MM.1S (cell line): ENCODE measurements at regions not wholly inside any gene's neighbourhood (a gene's known extent, or its start where the extent isn't known, plus 50 kb on each side); places are given as distances from the start of the nearest gene placed in this dataset.
"Not testable (repeated sequence)": the region's sequence is repeated elsewhere in the genome, so short reads cannot be mapped to it uniquely, and the experiment has no call there.

Source experiments
- DNase-seq: peaks from one replicate; pipeline ENCODE4 v3.0.0-alpha.2; 2015
- H2AFZ ChIP-seq: fragments of 300-600 bp; sonication (generic); 2 replicates; pipeline ENCODE4 v1.6.0; 2016; ENCODE audit warnings: antibody characterized with exemption, low read length
- H3F3A ChIP-seq: fragments of 300-600 bp; sonication (generic); 2 replicates; pipeline ENCODE4 v1.6.1; 2016; ENCODE audit warnings: mild to moderate bottlenecking, antibody characterized with exemption, low read length, moderate library complexity, mixed read lengths; ENCODE audit not compliant: insufficient read depth
- H3K27ac ChIP-seq: fragments of 300-600 bp; sonication (generic); 2 replicates; pipeline ENCODE4 v1.5.1; 2016; ENCODE audit warnings: mild to moderate bottlenecking, low read length
- H3K27me3 ChIP-seq: fragments of 300-600 bp; sonication (generic); replicated peaks from 2 replicates; pipeline ENCODE4 v1.6.0; 2016; ENCODE audit warnings: low read length; ENCODE audit not compliant: insufficient read depth
- H3K36me3 ChIP-seq: fragments of 300-600 bp; sonication (generic); replicated peaks from 2 replicates; pipeline ENCODE4 v1.6.1; 2016; ENCODE audit warnings: mild to moderate bottlenecking, low read length, mixed read lengths; ENCODE audit not compliant: insufficient read depth
- H3K4me1 ChIP-seq: fragments of 300-600 bp; sonication (generic); 2 replicates; pipeline ENCODE4 v1.6.1; 2016; ENCODE audit warnings: low read length, mixed read lengths
- H3K4me2 ChIP-seq: fragments of 300-600 bp; sonication (generic); 2 replicates; pipeline ENCODE4 v1.6.0; 2016; ENCODE audit warnings: low read depth, low read length
- H3K4me3 ChIP-seq: fragments of 300-600 bp; sonication (generic); 2 replicates; pipeline ENCODE4 v1.5.1; 2016; ENCODE audit warnings: low read length, mixed read lengths
- H3K79me2 ChIP-seq: fragments of 300-600 bp; sonication (generic); 2 replicates; pipeline ENCODE4 v1.6.1; 2016; ENCODE audit warnings: mixed run types, low read length, mixed read lengths
- H3K9ac ChIP-seq: fragments of 300-600 bp; sonication (generic); 2 replicates; pipeline ENCODE4 v1.6.1; 2016; ENCODE audit warnings: low read length, mixed read lengths
- H3K9me2 ChIP-seq: fragments of 300-600 bp; sonication (generic); replicated peaks from 2 replicates; pipeline ENCODE4 v1.6.1; 2016; ENCODE audit warnings: mild to moderate bottlenecking, low read length, mixed read lengths; ENCODE audit not compliant: insufficient read depth
- H3K9me3 ChIP-seq: fragments of 300-600 bp; sonication (generic); replicated peaks from 2 replicates; pipeline ENCODE4 v1.6.1; 2016; ENCODE audit warnings: mild to moderate bottlenecking, low read length, mixed read lengths; ENCODE audit not compliant: insufficient read depth
- H4K20me1 ChIP-seq: fragments of 300-600 bp; sonication (generic); 2 replicates; pipeline ENCODE4 v1.6.1; 2016; ENCODE audit warnings: mild to moderate bottlenecking, low read length, moderate library complexity, mixed read lengths; ENCODE audit not compliant: insufficient read depth

- not testable (repeated sequence) for H3K9ac ChIP-seq, H4K20me1 ChIP-seq, H3K4me1 ChIP-seq, H3K36me3 ChIP-seq, H3K79me2 ChIP-seq, H3K9me3 ChIP-seq, H3K27me3 ChIP-seq, DNase-seq, H3K27ac ChIP-seq, H3K9me2 ChIP-seq, H2AFZ ChIP-seq, H3K4me2 ChIP-seq, H3F3A ChIP-seq, H3K4me3 ChIP-seq
Measured at GRCh38 chr2:242111954-242112353, 242.4 kb downstream of the RTP5 start.

GRCh38 chr2:242113492-242113891 lies 244.0 kb downstream of the RTP5 start:
- not testable (repeated sequence) for H3K9ac ChIP-seq, H3K4me1 ChIP-seq, H3K27ac ChIP-seq, H3K4me3 ChIP-seq, DNase-seq, H3K36me3 ChIP-seq, H3K9me2 ChIP-seq, H3F3A ChIP-seq, H4K20me1 ChIP-seq, H3K27me3 ChIP-seq, H3K79me2 ChIP-seq, H3K9me3 ChIP-seq, H3K4me2 ChIP-seq, H2AFZ ChIP-seq

DNA sequence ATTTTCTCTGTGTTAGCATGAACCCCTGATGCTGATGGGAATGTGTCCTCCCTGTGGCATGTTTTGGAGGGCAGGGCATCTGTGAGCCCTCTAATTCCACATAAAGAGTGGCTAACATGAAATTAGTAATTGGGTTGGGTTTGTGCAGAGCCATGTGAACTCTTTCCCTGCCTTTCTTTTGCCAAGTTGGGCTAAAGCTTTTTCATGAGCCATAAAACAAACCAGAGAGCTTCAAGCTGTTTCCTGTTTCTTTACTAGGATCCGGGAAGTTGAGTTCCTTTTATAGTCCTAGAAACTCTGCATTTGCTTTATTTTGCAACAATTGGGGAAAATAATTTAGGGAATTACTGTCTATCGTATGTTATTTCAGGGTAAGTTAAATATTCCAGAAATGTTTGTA lies 247.1 kb downstream of the RTP5 start:
- H3F3A ChIP-seq, H2AFZ ChIP-seq, H3K9ac ChIP-seq, H3K27me3 ChIP-seq, H3K4me2 ChIP-seq, H3K36me3 ChIP-seq, H3K4me3 ChIP-seq, H3K4me1 ChIP-seq, H3K9me2 ChIP-seq, H3K9me3 ChIP-seq, H3K27ac ChIP-seq, DNase-seq, H4K20me1 ChIP-seq, H3K79me2 ChIP-seq: not testable (repeated sequence)

DNA sequence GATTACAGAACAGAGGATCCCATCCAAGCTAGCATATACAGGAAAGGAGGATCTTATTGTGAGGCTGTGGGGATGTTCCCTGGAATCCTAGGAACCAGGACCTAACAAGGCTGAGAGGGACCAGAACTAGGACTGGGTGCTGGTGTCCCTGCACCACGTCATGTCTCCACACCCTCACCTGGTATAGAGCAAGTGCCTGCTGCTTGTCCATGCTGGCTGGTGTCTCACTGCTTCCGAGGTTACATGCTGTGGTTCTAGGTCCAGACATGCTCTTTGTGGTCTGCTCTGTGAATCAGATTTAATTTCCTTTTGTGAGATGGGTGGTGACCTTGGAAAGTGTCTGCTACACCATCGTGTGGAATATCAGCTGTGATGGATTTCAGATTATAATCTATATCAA lies 247.8 kb downstream of the RTP5 start:
- not testable (repeated sequence) for H3K79me2 ChIP-seq, H3K27me3 ChIP-seq, H3F3A ChIP-seq, H3K9ac ChIP-seq, H3K4me3 ChIP-seq, H3K4me1 ChIP-seq, H4K20me1 ChIP-seq, H3K9me3 ChIP-seq, H2AFZ ChIP-seq, H3K27ac ChIP-seq, H3K9me2 ChIP-seq, H3K36me3 ChIP-seq, H3K4me2 ChIP-seq, DNase-seq

DNA sequence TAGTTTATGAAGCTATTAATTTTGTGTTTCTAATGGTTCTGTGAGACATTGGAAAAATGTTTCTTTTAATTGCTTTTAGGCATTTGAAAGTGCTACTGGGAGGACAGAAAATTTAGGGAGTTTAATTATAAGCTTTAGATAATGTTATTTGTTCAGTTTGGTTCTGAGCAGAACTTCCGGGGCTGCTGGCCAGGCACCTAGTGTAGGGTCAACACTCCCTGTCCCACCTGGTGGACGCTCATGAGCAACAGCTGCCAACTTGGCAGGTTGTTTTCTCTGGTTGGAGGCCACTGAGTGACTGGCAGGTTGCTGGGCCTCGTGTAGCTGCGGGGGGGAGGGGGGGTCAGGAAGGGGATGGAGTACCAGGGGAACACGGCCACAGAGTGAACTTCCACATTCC lies 250.2 kb downstream of the RTP5 start:
- H3K27me3 ChIP-seq, H3K9me2 ChIP-seq, H3K4me2 ChIP-seq, DNase-seq, H3K36me3 ChIP-seq, H3K4me3 ChIP-seq, H3K9ac ChIP-seq, H3K27ac ChIP-seq, H2AFZ ChIP-seq, H3K9me3 ChIP-seq, H3K4me1 ChIP-seq, H4K20me1 ChIP-seq, H3K79me2 ChIP-seq, H3F3A ChIP-seq: not testable (repeated sequence)

GRCh38 chr2:242130682-242131081 lies 261.2 kb downstream of the RTP5 start:
- H3K9me2 ChIP-seq, DNase-seq, H3K36me3 ChIP-seq, H3K9me3 ChIP-seq, H3K4me1 ChIP-seq, H2AFZ ChIP-seq, H3K4me2 ChIP-seq, H3K79me2 ChIP-seq, H3K9ac ChIP-seq, H3K4me3 ChIP-seq, H3F3A ChIP-seq, H3K27ac ChIP-seq, H4K20me1 ChIP-seq, H3K27me3 ChIP-seq: not testable (repeated sequence)

- not testable (repeated sequence) for H3K4me1 ChIP-seq, H3K79me2 ChIP-seq, DNase-seq, H3F3A ChIP-seq, H3K27ac ChIP-seq, H4K20me1 ChIP-seq, H3K36me3 ChIP-seq, H3K9ac ChIP-seq, H3K9me3 ChIP-seq, H3K9me2 ChIP-seq, H3K4me2 ChIP-seq, H3K4me3 ChIP-seq, H3K27me3 ChIP-seq, H2AFZ ChIP-seq
Measured at GRCh38 chr2:242159921-242160320, 290.4 kb downstream of the RTP5 start.

- not testable (repeated sequence) for H4K20me1 ChIP-seq, H2AFZ ChIP-seq, H3F3A ChIP-seq, H3K27ac ChIP-seq, H3K9ac ChIP-seq, H3K9me2 ChIP-seq, H3K4me2 ChIP-seq, H3K79me2 ChIP-seq, H3K4me3 ChIP-seq, H3K36me3 ChIP-seq, H3K4me1 ChIP-seq, H3K27me3 ChIP-seq, DNase-seq, H3K9me3 ChIP-seq
Measured at GRCh38 chr2:242165115-242165514, 295.6 kb downstream of the RTP5 start.
